NCI-H446 treated with DMSO at 0.1 percent for 48 hours (cell line): ENCODE measurements at regions not wholly inside any gene's neighbourhood (a gene's known extent, or its start where the extent isn't known, plus 50 kb on each side); places are given as distances from the start of the nearest gene placed in this dataset.

Experiments used
- DNase-seq: peaks from one replicate; lab custom pipeline; 2025; lab: John Stamatoyannopoulos, UW

- DNase-seq, result no peak
Measured at GRCh38 chr9:74218385-74219063, 278.6 kb upstream of the RORB start.

- no peak for DNase-seq
Measured at GRCh38 chr9:74220327-74220726, 276.8 kb upstream of the RORB start.

- no peak for DNase-seq
Measured at GRCh38 chr9:74236857-74237256, 260.3 kb upstream of the RORB start.

GRCh38 chr9:74245866-74246497, 251.2 kb upstream of the RORB start:
- DNase-seq, result no peak

- DNase-seq, result no peak
Measured at GRCh38 chr9:74255489-74255984, 241.6 kb upstream of the RORB start.

- DNase-seq, result no peak
Measured at GRCh38 chr9:74275872-74276508, 221.1 kb upstream of the RORB start.

GRCh38 chr9:74277532-74277931, 219.6 kb upstream of the RORB start:
- DNase-seq, result no peak

- DNase-seq, result no peak
Measured at GRCh38 chr9:74281674-74282073, 215.5 kb upstream of the RORB start.

GRCh38 chr9:74282526-74283253, 214.4 kb upstream of the RORB start:
- DNase-seq, result no peak

GRCh38 chr9:74284581-74285450, 212.3 kb upstream of the RORB start:
- DNase-seq, result peak; percentile 2

- no peak for DNase-seq
Measured at GRCh38 chr9:74293479-74293878, 203.7 kb upstream of the RORB start.

GRCh38 chr9:74303945-74304344, 193.2 kb upstream of the RORB start:
- DNase-seq, result no peak

- no peak for DNase-seq
Measured at GRCh38 chr9:74304598-74304997, 192.5 kb upstream of the RORB start.

GRCh38 chr9:74309654-74310053, 187.5 kb upstream of the RORB start:
- no peak for DNase-seq

GRCh38 chr9:74317235-74317634, 179.9 kb upstream of the RORB start:
- DNase-seq, result no peak

GRCh38 chr9:74321396-74321795, 175.7 kb upstream of the RORB start:
- DNase-seq, result no peak

GRCh38 chr9:74322661-74323314, 174.3 kb upstream of the RORB start:
- DNase-seq, result no peak

GRCh38 chr9:74330487-74331214, 166.5 kb upstream of the RORB start:
- DNase-seq, result no peak

- DNase-seq, result no peak
Measured at GRCh38 chr9:74331607-74332006, 165.5 kb upstream of the RORB start.

- DNase-seq, result no peak
Measured at GRCh38 chr9:74333384-74334032, 163.6 kb upstream of the RORB start.
